Transverse colon (tissue), 4 donors: ENCODE measurements at regions not wholly inside any gene's neighbourhood (a gene's known extent, or its start where the extent isn't known, plus 50 kb on each side); places are given as distances from the start of the nearest gene placed in this dataset.

Experiments
- POLR2A ChIP-seq: fragments of 450-650 bp; IDR thresholded peaks from one replicate; pipeline ENCODE4 v1.6.1; 2016; ENCODE audit warnings: antibody characterized with exemption, mild to moderate bottlenecking, moderate library complexity
- POLR2AphosphoS5 ChIP-seq, 3 donors: sonication (generic); formaldehyde crosslinking; IDR thresholded peaks; one replicate each; pipeline ENCODE4 v1.6.1; 2016; ENCODE audit warnings: antibody characterized with exemption in 3 of 3
- TF ChIP-seq, protein P1 (sequence below), 5 experiments: fragments of 200-600 bp in 3 of 5; fragments of 450-650 bp in 2 of 5; sonication (generic) in 3 of 5; IDR thresholded peaks; 1 replicate in 2 of 5; 2 replicates in 3 of 5; pipeline ENCODE4 v1.5.1; 2016 to 2017; ENCODE audit warnings: antibody characterized with exemption in 5 of 5, inconsistent platforms in 3 of 5, mild to moderate bottlenecking in 2 of 5, moderate library complexity in 1 of 5

DNA sequence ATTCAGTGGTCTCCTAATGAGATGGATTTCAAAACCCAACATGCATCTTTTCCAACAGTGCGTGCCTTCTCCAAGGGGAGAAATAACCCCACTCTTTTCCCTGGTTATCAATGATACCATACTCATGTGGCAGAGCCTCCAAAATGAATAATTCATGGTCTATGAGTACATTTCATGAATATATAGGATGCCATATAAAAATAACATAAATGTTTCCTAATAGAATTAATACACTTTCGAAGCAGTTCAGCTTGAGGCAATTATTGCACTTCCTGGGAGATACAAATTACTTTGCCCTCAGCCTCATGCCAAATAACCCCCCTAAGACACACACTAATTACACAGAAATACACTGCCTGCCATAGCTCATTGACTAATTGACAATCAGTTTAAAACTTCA, 318.6 kb downstream of the ZSWIM6 start:
- TF ChIP-seq POLR2AphosphoS5 (IDR thresholded peaks at IDR 0.05) (no peak), POLR2A (no peak)
- TF ChIP-seq, protein P1, sequence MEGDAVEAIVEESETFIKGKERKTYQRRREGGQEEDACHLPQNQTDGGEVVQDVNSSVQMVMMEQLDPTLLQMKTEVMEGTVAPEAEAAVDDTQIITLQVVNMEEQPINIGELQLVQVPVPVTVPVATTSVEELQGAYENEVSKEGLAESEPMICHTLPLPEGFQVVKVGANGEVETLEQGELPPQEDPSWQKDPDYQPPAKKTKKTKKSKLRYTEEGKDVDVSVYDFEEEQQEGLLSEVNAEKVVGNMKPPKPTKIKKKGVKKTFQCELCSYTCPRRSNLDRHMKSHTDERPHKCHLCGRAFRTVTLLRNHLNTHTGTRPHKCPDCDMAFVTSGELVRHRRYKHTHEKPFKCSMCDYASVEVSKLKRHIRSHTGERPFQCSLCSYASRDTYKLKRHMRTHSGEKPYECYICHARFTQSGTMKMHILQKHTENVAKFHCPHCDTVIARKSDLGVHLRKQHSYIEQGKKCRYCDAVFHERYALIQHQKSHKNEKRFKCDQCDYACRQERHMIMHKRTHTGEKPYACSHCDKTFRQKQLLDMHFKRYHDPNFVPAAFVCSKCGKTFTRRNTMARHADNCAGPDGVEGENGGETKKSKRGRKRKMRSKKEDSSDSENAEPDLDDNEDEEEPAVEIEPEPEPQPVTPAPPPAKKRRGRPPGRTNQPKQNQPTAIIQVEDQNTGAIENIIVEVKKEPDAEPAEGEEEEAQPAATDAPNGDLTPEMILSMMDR (IDR thresholded peaks at IDR 0.05): no peak
